ENCODE measurements at regions not wholly inside any gene's neighbourhood (a gene's known extent, or its start where the extent isn't known, plus 50 kb on each side); places are given as distances from the start of the nearest gene placed in this dataset.

- Histone ChIP-seq H3K36me3 (ENCODE audit: low read depth) (no peaks in the 10 kb centered on the region), H3K9me3 (ENCODE audit: severe bottlenecking) (no peaks in the 10 kb centered on the region), H3K27me3 (ENCODE audit: insufficient read depth, poor library complexity, severe bottlenecking) (no peaks in the 10 kb centered on the region), H3K4me3 (ENCODE audit: severe bottlenecking) (no peak overlapping the region), H3K27ac (ENCODE audit: poor library complexity, severe bottlenecking) (peak overlapping the region; percentile 61), H3K4me1 (ENCODE audit: insufficient read depth, poor library complexity, severe bottlenecking) (peaks cover 24% of the 10 kb centered on the region)
- TF ChIP-seq CTCF (IDR thresholded peaks at IDR 0.05; ENCODE audit: poor library complexity, severe bottlenecking), result no peak
- no peak for DNase-seq (ENCODE audit: low spot score)
- ATAC-seq (ENCODE audit: low read depth), result no peak
These were observed 1133.6 kb upstream of the ZEB2 start for GRCh38 chr2:145653553-145653952.

GRCh38 chr2:145652571-145653545 lies 1132.9 kb upstream of the ZEB2 start:
- H3K9me3 ChIP-seq (ENCODE audit: severe bottlenecking), result no peaks in the 10 kb centered on the region
- ATAC-seq (ENCODE audit: low read depth) (peak; percentile 96), DNase-seq (ENCODE audit: low spot score) (no peak)
- no peaks in the 10 kb centered on the region for H3K36me3 ChIP-seq (ENCODE audit: low read depth)
- peak overlapping the region; percentile 61 for H3K27ac ChIP-seq (ENCODE audit: poor library complexity, severe bottlenecking)
- H3K4me1 ChIP-seq (ENCODE audit: insufficient read depth, poor library complexity, severe bottlenecking), result peaks cover 24% of the 10 kb centered on the region
- TF ChIP-seq CTCF (IDR thresholded peaks at IDR 0.05; ENCODE audit: poor library complexity, severe bottlenecking), result no peak
- no peak overlapping the region for H3K4me3 ChIP-seq (ENCODE audit: severe bottlenecking)
- H3K27me3 ChIP-seq (ENCODE audit: insufficient read depth, poor library complexity, severe bottlenecking), result no peaks in the 10 kb centered on the region

- H3K9me3 ChIP-seq (ENCODE audit: severe bottlenecking), result no peaks in the 10 kb centered on the region
- TF ChIP-seq CTCF (IDR thresholded peaks at IDR 0.05; ENCODE audit: poor library complexity, severe bottlenecking), result no peak
- no peak for ATAC-seq (ENCODE audit: low read depth)
- no peak overlapping the region for H3K4me3 ChIP-seq (ENCODE audit: severe bottlenecking)
- no peaks in the 10 kb centered on the region for H3K27me3 ChIP-seq (ENCODE audit: insufficient read depth, poor library complexity, severe bottlenecking)
- peaks cover 24% of the 10 kb centered on the region for H3K4me1 ChIP-seq (ENCODE audit: insufficient read depth, poor library complexity, severe bottlenecking)
- no peaks in the 10 kb centered on the region for H3K36me3 ChIP-seq (ENCODE audit: low read depth)
- H3K27ac ChIP-seq (ENCODE audit: poor library complexity, severe bottlenecking), result peak overlapping the region; percentile 61
- no peak for DNase-seq (ENCODE audit: low spot score)
These were observed 1132.1 kb upstream of the ZEB2 start for GRCh38 chr2:145652036-145652435.

- Histone ChIP-seq H3K4me1 (ENCODE audit: insufficient read depth, poor library complexity, severe bottlenecking) (peaks cover 24% of the 10 kb centered on the region), H3K9me3 (ENCODE audit: severe bottlenecking) (no peaks in the 10 kb centered on the region), H3K36me3 (ENCODE audit: low read depth) (no peaks in the 10 kb centered on the region), H3K27me3 (ENCODE audit: insufficient read depth, poor library complexity, severe bottlenecking) (no peaks in the 10 kb centered on the region), H3K4me3 (ENCODE audit: severe bottlenecking) (no peak overlapping the region), H3K27ac (ENCODE audit: poor library complexity, severe bottlenecking) (no peak overlapping the region)
- DNase-seq (ENCODE audit: low spot score) (no peak), ATAC-seq (ENCODE audit: low read depth) (no peak)
- no peak for TF ChIP-seq CTCF (IDR thresholded peaks at IDR 0.05; ENCODE audit: poor library complexity, severe bottlenecking)
These were observed 1130.3 kb upstream of the ZEB2 start for GRCh38 chr2:145650226-145650625.

GRCh38 chr2:145649061-145649460 lies 1129.1 kb upstream of the ZEB2 start:
- ATAC-seq (ENCODE audit: low read depth) (no peak), DNase-seq (ENCODE audit: low spot score) (no peak)
- no peak for TF ChIP-seq CTCF (IDR thresholded peaks at IDR 0.05; ENCODE audit: poor library complexity, severe bottlenecking)
- Histone ChIP-seq H3K4me3 (ENCODE audit: severe bottlenecking) (no peak overlapping the region), H3K27me3 (ENCODE audit: insufficient read depth, poor library complexity, severe bottlenecking) (no peaks in the 10 kb centered on the region), H3K9me3 (ENCODE audit: severe bottlenecking) (no peaks in the 10 kb centered on the region), H3K27ac (ENCODE audit: poor library complexity, severe bottlenecking) (no peak overlapping the region), H3K36me3 (ENCODE audit: low read depth) (no peaks in the 10 kb centered on the region), H3K4me1 (ENCODE audit: insufficient read depth, poor library complexity, severe bottlenecking) (peaks cover 16% of the 10 kb centered on the region)

Data from RWPE2 (cell line).